Liver (tissue), 8 donors: ENCODE measurements at regions not wholly inside any gene's neighbourhood (a gene's known extent, or its start where the extent isn't known, plus 50 kb on each side); places are given as distances from the start of the nearest gene placed in this dataset.
A peak's percentile ranks its signal among the peaks of the same experiment; 100 is the strongest.

Experiments used
- DNase-seq: peaks from one replicate; pipeline ENCODE4 v3.0.0-alpha.2; 2017; ENCODE audit warnings: low spot score
- H3K27ac ChIP-seq, 2 donors: one replicate each; pipeline ENCODE4 v1.7.0; 2013; ENCODE audit warnings: inconsistent platforms in 2 of 2, low read length in 2 of 2, control low read depth in 1 of 2, low read depth in 1 of 2, mild to moderate bottlenecking in 1 of 2
- H3K27me3 ChIP-seq, 4 donors: one replicate each; pipeline versions ENCODE4 v1.6.1 to v1.7.0; 2013; ENCODE audit warnings: low read length in 3 of 4, inconsistent platforms in 1 of 4, mild to moderate bottlenecking in 1 of 4, moderate library complexity in 1 of 4; ENCODE audit not compliant: control insufficient read depth in 4 of 4, insufficient read depth in 4 of 4
- H3K36me3 ChIP-seq, 4 donors: one replicate each; pipeline versions ENCODE4 v1.6.1 to v1.7.0; 2013; ENCODE audit warnings: low read length in 3 of 4, mild to moderate bottlenecking in 3 of 4, low read depth in 1 of 4, moderate library complexity in 1 of 4; ENCODE audit not compliant: control insufficient read depth in 4 of 4, insufficient read depth in 3 of 4
- H3K4me1 ChIP-seq, 4 donors: one replicate each; pipeline versions ENCODE4 v1.6.1 to v1.7.0; 2013; ENCODE audit warnings: low read length in 3 of 4, mild to moderate bottlenecking in 3 of 4, moderate library complexity in 1 of 4; ENCODE audit not compliant: control insufficient read depth in 4 of 4, insufficient read depth in 4 of 4
- H3K4me3 ChIP-seq, 3 donors: one replicate each; pipeline versions ENCODE4 v1.6.1 to v1.7.0; 2013; ENCODE audit warnings: low read length in 3 of 3, control low read depth in 1 of 3, low read depth in 1 of 3, mild to moderate bottlenecking in 1 of 3
- H3K9ac ChIP-seq, 2 donors: one replicate each; pipeline ENCODE4 v1.7.0; 2013; ENCODE audit warnings: low read length in 2 of 2, mild to moderate bottlenecking in 2 of 2, moderate library complexity in 2 of 2, control low read depth in 1 of 2, low read depth in 1 of 2
- H3K9me3 ChIP-seq, 4 donors: one replicate each; pipeline versions ENCODE4 v1.6.1 to v1.7.0; 2013; ENCODE audit warnings: low read length in 3 of 4; ENCODE audit not compliant: control insufficient read depth in 4 of 4
- ATF3 ChIP-seq: IDR thresholded peaks from 2 replicates; pipeline ENCODE4 v1.6.1; 2016; ENCODE audit warnings: antibody characterized with exemption
- CTCF ChIP-seq: fragments of 150-350 bp; IDR thresholded peaks from 2 replicates; pipeline ENCODE4 v1.5.1; 2017; ENCODE audit warnings: improper control_type of control experiment, low read depth, low read length; ENCODE audit not compliant: missing input control
- EGR1 ChIP-seq, 2 donors: IDR thresholded peaks; 2 replicates each; pipeline ENCODE4 v1.6.1; 2016 to 2018; ENCODE audit warnings: antibody characterized with exemption in 2 of 2, low read depth in 2 of 2
- FOXA1 ChIP-seq: IDR thresholded peaks from 2 replicates; pipeline ENCODE4 v1.6.1; 2016; ENCODE audit warnings: antibody characterized with exemption
- FOXA2 ChIP-seq: IDR thresholded peaks from 2 replicates; pipeline ENCODE4 v1.6.1; 2016; ENCODE audit warnings: antibody characterized with exemption
- GABPA ChIP-seq, 2 donors: IDR thresholded peaks in 1 of 2; conservative IDR thresholded peaks in 1 of 2; 2 replicates each; pipeline ENCODE4 v1.6.1; 2016; ENCODE audit warnings: antibody characterized with exemption in 2 of 2, mild to moderate bottlenecking in 1 of 2, moderate library complexity in 1 of 2
- HNF4A ChIP-seq, 2 donors: conservative IDR thresholded peaks; 2 replicates each; pipeline ENCODE4 v1.6.1; 2016; ENCODE audit warnings: antibody characterized with exemption in 2 of 2, mild to moderate bottlenecking in 2 of 2
- HNF4G ChIP-seq: IDR thresholded peaks from 2 replicates; pipeline ENCODE4 v1.6.1; 2016; ENCODE audit warnings: antibody characterized with exemption
- JUND ChIP-seq, 2 donors: IDR thresholded peaks; 2 replicates each; pipeline ENCODE4 v1.6.1; 2016; ENCODE audit warnings: antibody characterized with exemption in 2 of 2
- RXRA ChIP-seq, 2 donors: IDR thresholded peaks; 2 replicates each; pipeline ENCODE4 v1.6.1; 2017 to 2018; ENCODE audit warnings: antibody characterized with exemption in 2 of 2, mild to moderate bottlenecking in 1 of 2
- SP1 ChIP-seq: IDR thresholded peaks from 2 replicates; pipeline ENCODE4 v1.6.1; 2018; ENCODE audit warnings: antibody characterized with exemption, mild to moderate bottlenecking
- TAF1 ChIP-seq: conservative IDR thresholded peaks from 2 replicates; pipeline ENCODE4 v1.6.1; 2016; ENCODE audit warnings: antibody characterized with exemption, mild to moderate bottlenecking
- YY1 ChIP-seq: IDR thresholded peaks from 2 replicates; pipeline ENCODE4 v1.6.1; 2016; ENCODE audit warnings: antibody characterized with exemption, mild to moderate bottlenecking
- WGBS: extraction: QIAGEN DNeasy Blood & Tissue Kit; methylation state at CpG from one replicate; pipeline ENCODE4 v1.1.7; 2013; 5-methylcytosine and 5-hydroxymethylcytosine counted together
- TF ChIP-seq, protein P1 (sequence below): IDR thresholded peaks from 2 replicates; pipeline ENCODE4 v1.6.1; 2016; ENCODE audit warnings: antibody characterized with exemption
- TF ChIP-seq, protein P2 (sequence below): IDR thresholded peaks from 2 replicates; pipeline ENCODE4 v1.6.1; 2016; ENCODE audit warnings: antibody characterized with exemption, mild to moderate bottlenecking
- donor health status: healthy.
- donor health status: healthy.
- donor health status: healthy.
- donor health status: healthy.
- donor health status: healthy.

GRCh38 chr11:135036488-135037297 is 624.7 kb upstream of the B3GAT1 start:
- WGBS: 81% methylated on average over 19 of the region's 19 CpGs
- Histone ChIP-seq H3K4me1 (no peaks in the 10 kb centered on the region), H3K36me3 (no peaks in the 10 kb centered on the region), H3K9ac (no peak overlapping the region), H3K4me3 (no peak overlapping the region), H3K9me3 (peaks cover 0 to 3% (median 0%) of the 10 kb centered on the region in 4 donors), H3K27ac (no peak overlapping the region), H3K27me3 (no peaks in the 10 kb centered on the region)
- peak; percentile 9 for DNase-seq
- TF ChIP-seq CTCF: no peak
- TF ChIP-seq HNF4G: no peak
- TF ChIP-seq TAF1: no peak
- TF ChIP-seq SP1: no peak
- no peak for TF ChIP-seq ATF3
- no peak for TF ChIP-seq RXRA (IDR thresholded peaks at IDR 0.05)
- TF ChIP-seq GABPA (IDR thresholded peaks at IDR 0.05 in 1 of 2, conservative IDR thresholded peaks at IDR 0.05 in 1 of 2): no peak
- TF ChIP-seq HNF4A (conservative IDR thresholded peaks at IDR 0.05): no peak
- TF ChIP-seq EGR1 (IDR thresholded peaks at IDR 0.05; ENCODE audit: low read depth in 2 of 2): no peak
- TF ChIP-seq FOXA1: no peak
- TF ChIP-seq JUND (IDR thresholded peaks at IDR 0.05): no peak
- TF ChIP-seq YY1: no peak

DNA sequence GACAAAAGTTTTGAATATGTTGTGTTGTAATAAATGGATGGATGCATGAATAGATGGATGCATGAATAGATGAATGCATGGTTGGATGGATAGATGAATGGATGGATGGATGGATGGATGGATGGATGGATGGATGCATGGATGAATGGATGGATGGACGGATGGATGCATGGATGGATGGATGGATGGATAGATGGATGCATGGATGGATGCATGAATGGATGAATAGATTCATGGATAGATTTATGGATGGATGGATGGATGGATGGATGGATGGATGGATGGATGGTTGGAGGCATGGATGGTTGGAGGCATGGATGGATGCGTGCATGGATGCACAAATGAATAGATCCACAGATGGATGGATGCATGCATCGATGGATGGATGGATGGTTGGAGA is 623.2 kb upstream of the B3GAT1 start:
- Histone ChIP-seq H3K27ac (no peak overlapping the region), H3K27me3 (no peaks in the 10 kb centered on the region), H3K4me3 (no peak overlapping the region), H3K9ac (no peak overlapping the region), H3K9me3 (peaks cover 0 to 3% (median 0%) of the 10 kb centered on the region in 4 donors), H3K36me3 (no peaks in the 10 kb centered on the region), H3K4me1 (no peaks in the 10 kb centered on the region)
- no peak for TF ChIP-seq TAF1
- no peak for TF ChIP-seq FOXA2
- TF ChIP-seq FOXA1: no peak
- TF ChIP-seq, protein P1, sequence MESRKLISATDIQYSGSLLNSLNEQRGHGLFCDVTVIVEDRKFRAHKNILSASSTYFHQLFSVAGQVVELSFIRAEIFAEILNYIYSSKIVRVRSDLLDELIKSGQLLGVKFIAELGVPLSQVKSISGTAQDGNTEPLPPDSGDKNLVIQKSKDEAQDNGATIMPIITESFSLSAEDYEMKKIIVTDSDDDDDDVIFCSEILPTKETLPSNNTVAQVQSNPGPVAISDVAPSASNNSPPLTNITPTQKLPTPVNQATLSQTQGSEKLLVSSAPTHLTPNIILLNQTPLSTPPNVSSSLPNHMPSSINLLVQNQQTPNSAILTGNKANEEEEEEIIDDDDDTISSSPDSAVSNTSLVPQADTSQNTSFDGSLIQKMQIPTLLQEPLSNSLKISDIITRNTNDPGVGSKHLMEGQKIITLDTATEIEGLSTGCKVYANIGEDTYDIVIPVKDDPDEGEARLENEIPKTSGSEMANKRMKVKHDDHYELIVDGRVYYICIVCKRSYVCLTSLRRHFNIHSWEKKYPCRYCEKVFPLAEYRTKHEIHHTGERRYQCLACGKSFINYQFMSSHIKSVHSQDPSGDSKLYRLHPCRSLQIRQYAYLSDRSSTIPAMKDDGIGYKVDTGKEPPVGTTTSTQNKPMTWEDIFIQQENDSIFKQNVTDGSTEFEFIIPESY: no peak
- no peak for TF ChIP-seq YY1
- TF ChIP-seq, protein P2, sequence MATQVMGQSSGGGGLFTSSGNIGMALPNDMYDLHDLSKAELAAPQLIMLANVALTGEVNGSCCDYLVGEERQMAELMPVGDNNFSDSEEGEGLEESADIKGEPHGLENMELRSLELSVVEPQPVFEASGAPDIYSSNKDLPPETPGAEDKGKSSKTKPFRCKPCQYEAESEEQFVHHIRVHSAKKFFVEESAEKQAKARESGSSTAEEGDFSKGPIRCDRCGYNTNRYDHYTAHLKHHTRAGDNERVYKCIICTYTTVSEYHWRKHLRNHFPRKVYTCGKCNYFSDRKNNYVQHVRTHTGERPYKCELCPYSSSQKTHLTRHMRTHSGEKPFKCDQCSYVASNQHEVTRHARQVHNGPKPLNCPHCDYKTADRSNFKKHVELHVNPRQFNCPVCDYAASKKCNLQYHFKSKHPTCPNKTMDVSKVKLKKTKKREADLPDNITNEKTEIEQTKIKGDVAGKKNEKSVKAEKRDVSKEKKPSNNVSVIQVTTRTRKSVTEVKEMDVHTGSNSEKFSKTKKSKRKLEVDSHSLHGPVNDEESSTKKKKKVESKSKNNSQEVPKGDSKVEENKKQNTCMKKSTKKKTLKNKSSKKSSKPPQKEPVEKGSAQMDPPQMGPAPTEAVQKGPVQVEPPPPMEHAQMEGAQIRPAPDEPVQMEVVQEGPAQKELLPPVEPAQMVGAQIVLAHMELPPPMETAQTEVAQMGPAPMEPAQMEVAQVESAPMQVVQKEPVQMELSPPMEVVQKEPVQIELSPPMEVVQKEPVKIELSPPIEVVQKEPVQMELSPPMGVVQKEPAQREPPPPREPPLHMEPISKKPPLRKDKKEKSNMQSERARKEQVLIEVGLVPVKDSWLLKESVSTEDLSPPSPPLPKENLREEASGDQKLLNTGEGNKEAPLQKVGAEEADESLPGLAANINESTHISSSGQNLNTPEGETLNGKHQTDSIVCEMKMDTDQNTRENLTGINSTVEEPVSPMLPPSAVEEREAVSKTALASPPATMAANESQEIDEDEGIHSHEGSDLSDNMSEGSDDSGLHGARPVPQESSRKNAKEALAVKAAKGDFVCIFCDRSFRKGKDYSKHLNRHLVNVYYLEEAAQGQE: no peak
- no peak for TF ChIP-seq ATF3
- TF ChIP-seq SP1: no peak
- 85% methylated on average over 3 of the region's 3 CpGs for WGBS
- peak; percentile 0 for DNase-seq
